ENCODE measurements at regions not wholly inside any gene's neighbourhood (a gene's known extent, or its start where the extent isn't known, plus 50 kb on each side); places are given as distances from the start of the nearest gene placed in this dataset.
"Not testable (repeated sequence)": the region's sequence is repeated elsewhere in the genome, so short reads cannot be mapped to it uniquely, and the experiment has no call there.

DNA sequence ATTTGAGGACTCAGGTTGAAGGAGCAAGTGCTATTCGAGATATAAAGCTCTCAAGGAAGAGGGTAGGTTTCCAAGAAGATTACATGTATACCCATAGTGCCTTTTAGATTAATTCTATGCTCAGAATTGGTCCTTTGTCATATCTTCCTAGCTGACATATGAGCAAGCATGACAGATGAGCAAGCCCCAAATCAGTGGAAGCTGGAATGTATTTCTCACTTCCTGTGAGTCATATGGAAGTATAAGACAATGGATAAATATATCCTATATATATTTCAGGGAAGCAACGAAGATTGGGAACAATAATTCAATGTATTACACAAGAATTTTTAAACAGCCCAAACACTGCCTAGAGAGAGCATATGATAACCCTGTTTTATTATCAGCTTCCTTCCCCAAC, 674.1 kb upstream of the ATXN7L3B start:
- intact Hi-C loops (cut with DNase I; ENCODE audit: low total_unique reads), result no loop called here
- H3K4me1 ChIP-seq, result no peaks in the 10 kb centered on the region
- peaks cover 0 to under 1% (median 0%) of the 10 kb centered on the region in 8 donors for H3K9me3 ChIP-seq
- WGBS, 5 donors, result 36 to 53% (median 43%) methylated on average over 2 of the region's 2 CpGs
- H3K27me3 ChIP-seq (replicated peaks in 1 of 7), result no peaks in the 10 kb centered on the region
- no peak overlapping the region for H3K27ac ChIP-seq
- no peak overlapping the region for H3K4me3 ChIP-seq
- no peaks in the 10 kb centered on the region for H3K36me3 ChIP-seq
- DNase-seq, result no peak
- TF ChIP-seq POLR2AphosphoS5 (IDR thresholded peaks at IDR 0.05), result no peak
- TF ChIP-seq, protein P1, sequence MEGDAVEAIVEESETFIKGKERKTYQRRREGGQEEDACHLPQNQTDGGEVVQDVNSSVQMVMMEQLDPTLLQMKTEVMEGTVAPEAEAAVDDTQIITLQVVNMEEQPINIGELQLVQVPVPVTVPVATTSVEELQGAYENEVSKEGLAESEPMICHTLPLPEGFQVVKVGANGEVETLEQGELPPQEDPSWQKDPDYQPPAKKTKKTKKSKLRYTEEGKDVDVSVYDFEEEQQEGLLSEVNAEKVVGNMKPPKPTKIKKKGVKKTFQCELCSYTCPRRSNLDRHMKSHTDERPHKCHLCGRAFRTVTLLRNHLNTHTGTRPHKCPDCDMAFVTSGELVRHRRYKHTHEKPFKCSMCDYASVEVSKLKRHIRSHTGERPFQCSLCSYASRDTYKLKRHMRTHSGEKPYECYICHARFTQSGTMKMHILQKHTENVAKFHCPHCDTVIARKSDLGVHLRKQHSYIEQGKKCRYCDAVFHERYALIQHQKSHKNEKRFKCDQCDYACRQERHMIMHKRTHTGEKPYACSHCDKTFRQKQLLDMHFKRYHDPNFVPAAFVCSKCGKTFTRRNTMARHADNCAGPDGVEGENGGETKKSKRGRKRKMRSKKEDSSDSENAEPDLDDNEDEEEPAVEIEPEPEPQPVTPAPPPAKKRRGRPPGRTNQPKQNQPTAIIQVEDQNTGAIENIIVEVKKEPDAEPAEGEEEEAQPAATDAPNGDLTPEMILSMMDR (IDR thresholded peaks at IDR 0.05 in 8 of 11, conservative IDR thresholded peaks at IDR 0.05 in 3 of 11), result no peak
- TF ChIP-seq POLR2A (IDR thresholded peaks at IDR 0.05), result no peak

DNA sequence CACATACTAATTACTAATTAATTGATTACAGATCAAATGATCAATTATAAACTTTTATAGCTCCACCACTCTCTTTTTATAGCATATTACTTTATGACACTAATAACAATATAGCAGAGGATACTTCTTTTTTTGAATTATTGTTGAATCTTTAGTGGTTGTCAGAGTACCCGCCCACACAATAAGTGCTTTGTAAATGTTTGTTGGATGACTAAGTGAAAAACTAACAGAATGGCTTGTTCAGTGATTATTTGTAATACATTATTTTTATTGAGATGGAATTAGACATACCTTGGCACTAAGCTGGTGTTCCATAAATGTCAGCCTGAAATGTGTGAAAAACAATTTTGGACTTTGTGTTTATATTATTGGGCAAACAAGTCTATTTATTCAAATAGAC, 670.5 kb upstream of the ATXN7L3B start:
- no peaks in the 10 kb centered on the region for H3K27me3 ChIP-seq (replicated peaks in 1 of 7)
- no peaks in the 10 kb centered on the region for H3K4me1 ChIP-seq
- intact Hi-C loops (cut with DNase I; ENCODE audit: low total_unique reads), result no loop called here
- TF ChIP-seq POLR2A (IDR thresholded peaks at IDR 0.05) (no peak), POLR2AphosphoS5 (IDR thresholded peaks at IDR 0.05) (no peak)
- TF ChIP-seq, protein P1 (IDR thresholded peaks at IDR 0.05 in 8 of 11, conservative IDR thresholded peaks at IDR 0.05 in 3 of 11), result no peak
- H3K4me3 ChIP-seq, result no peak overlapping the region
- no peak for DNase-seq
- H3K9me3 ChIP-seq, result no peaks in the 10 kb centered on the region
- 85 to 98% (median 89%) methylated on average over 1 of the region's 1 CpG for WGBS, 5 donors
- H3K36me3 ChIP-seq, result no peaks in the 10 kb centered on the region
- no peak overlapping the region for H3K27ac ChIP-seq

- DNase-seq; intact Hi-C loops (cut with DNase I; ENCODE audit: low total_unique reads); H3K27me3 ChIP-seq (replicated peaks in 1 of 7); H3K9me3 ChIP-seq; H3K4me3 ChIP-seq; H3K4me1 ChIP-seq; H3K27ac ChIP-seq; H3K36me3 ChIP-seq: not testable (repeated sequence)
- 87 to 93% (median 92%) methylated on average over 6 of the region's 6 CpGs for WGBS, 5 donors
These were observed 660.3 kb upstream of the ATXN7L3B start for GRCh38 chr12:73877291-73877690.

GRCh38 chr12:73892201-73892600, 645.4 kb upstream of the ATXN7L3B start:
- no peaks in the 10 kb centered on the region for H3K36me3 ChIP-seq
- 53 to 64% (median 53%) methylated on average over 1 of the region's 1 CpG for WGBS, 5 donors
- intact Hi-C loops (cut with DNase I; ENCODE audit: low total_unique reads), result no loop called here
- H3K27ac ChIP-seq, result no peak overlapping the region
- H3K4me1 ChIP-seq, result no peaks in the 10 kb centered on the region
- no peak for TF ChIP-seq POLR2AphosphoS5 (IDR thresholded peaks at IDR 0.05)
- no peak for TF ChIP-seq POLR2A (IDR thresholded peaks at IDR 0.05)
- TF ChIP-seq, protein P1 (IDR thresholded peaks at IDR 0.05 in 8 of 11, conservative IDR thresholded peaks at IDR 0.05 in 3 of 11), result no peak
- H3K27me3 ChIP-seq (replicated peaks in 1 of 7), result no peaks in the 10 kb centered on the region
- no peak overlapping the region for H3K4me3 ChIP-seq
- no peaks in the 10 kb centered on the region for H3K9me3 ChIP-seq
- DNase-seq, result no peak

- Histone ChIP-seq H3K4me3 (no peak overlapping the region), H3K36me3 (no peaks in the 10 kb centered on the region), H3K9me3 (no peaks in the 10 kb centered on the region), H3K27ac (no peak overlapping the region), H3K27me3 (replicated peaks in 1 of 7) (no peaks in the 10 kb centered on the region), H3K4me1 (no peaks in the 10 kb centered on the region)
- intact Hi-C loops (cut with DNase I; ENCODE audit: low total_unique reads), result no loop called here
- DNase-seq, result no peak
- no peak for TF ChIP-seq POLR2AphosphoS5 (IDR thresholded peaks at IDR 0.05)
- no peak for TF ChIP-seq POLR2A (IDR thresholded peaks at IDR 0.05)
- TF ChIP-seq, protein P1 (IDR thresholded peaks at IDR 0.05 in 8 of 11, conservative IDR thresholded peaks at IDR 0.05 in 3 of 11), result no peak
- 62 to 76% (median 70%) methylated on average over 4 of the region's 4 CpGs for WGBS, 5 donors
These were observed 639.0 kb upstream of the ATXN7L3B start for GRCh38 chr12:73898645-73899044.

Measured in spleen (tissue), 11 donors.